Liver (tissue), 7 donors: ENCODE measurements at regions not wholly inside any gene's neighbourhood (a gene's known extent, or its start where the extent isn't known, plus 50 kb on each side); places are given as distances from the start of the nearest gene placed in this dataset.

Experiments
- DNase-seq: peaks from one replicate; pipeline ENCODE4 v3.0.0-alpha.2; 2017; ENCODE audit warnings: low spot score
- H3K27ac ChIP-seq, 2 donors: one replicate each; pipeline ENCODE4 v1.7.0; 2013; ENCODE audit warnings: inconsistent platforms in 2 of 2, low read length in 2 of 2, control low read depth in 1 of 2, low read depth in 1 of 2, mild to moderate bottlenecking in 1 of 2
- H3K27me3 ChIP-seq, 4 donors: one replicate each; pipeline versions ENCODE4 v1.6.1 to v1.7.0; 2013; ENCODE audit warnings: low read length in 3 of 4, inconsistent platforms in 1 of 4, mild to moderate bottlenecking in 1 of 4, moderate library complexity in 1 of 4; ENCODE audit not compliant: control insufficient read depth in 4 of 4, insufficient read depth in 4 of 4
- H3K36me3 ChIP-seq, 4 donors: one replicate each; pipeline versions ENCODE4 v1.6.1 to v1.7.0; 2013; ENCODE audit warnings: low read length in 3 of 4, mild to moderate bottlenecking in 3 of 4, low read depth in 1 of 4, moderate library complexity in 1 of 4; ENCODE audit not compliant: control insufficient read depth in 4 of 4, insufficient read depth in 3 of 4
- H3K4me1 ChIP-seq, 4 donors: one replicate each; pipeline versions ENCODE4 v1.6.1 to v1.7.0; 2013; ENCODE audit warnings: low read length in 3 of 4, mild to moderate bottlenecking in 3 of 4, moderate library complexity in 1 of 4; ENCODE audit not compliant: control insufficient read depth in 4 of 4, insufficient read depth in 4 of 4
- H3K4me3 ChIP-seq, 3 donors: one replicate each; pipeline versions ENCODE4 v1.6.1 to v1.7.0; 2013; ENCODE audit warnings: low read length in 3 of 3, control low read depth in 1 of 3, low read depth in 1 of 3, mild to moderate bottlenecking in 1 of 3
- H3K9ac ChIP-seq, 2 donors: one replicate each; pipeline ENCODE4 v1.7.0; 2013; ENCODE audit warnings: low read length in 2 of 2, mild to moderate bottlenecking in 2 of 2, moderate library complexity in 2 of 2, control low read depth in 1 of 2, low read depth in 1 of 2
- H3K9me3 ChIP-seq, 4 donors: one replicate each; pipeline versions ENCODE4 v1.6.1 to v1.7.0; 2013; ENCODE audit warnings: low read length in 3 of 4; ENCODE audit not compliant: control insufficient read depth in 4 of 4
- ATF3 ChIP-seq: IDR thresholded peaks from 2 replicates; pipeline ENCODE4 v1.6.1; 2016; ENCODE audit warnings: antibody characterized with exemption
- EGR1 ChIP-seq, 2 donors: IDR thresholded peaks; 2 replicates each; pipeline ENCODE4 v1.6.1; 2016 to 2018; ENCODE audit warnings: antibody characterized with exemption in 2 of 2, low read depth in 2 of 2
- FOXA1 ChIP-seq: IDR thresholded peaks from 2 replicates; pipeline ENCODE4 v1.6.1; 2016; ENCODE audit warnings: antibody characterized with exemption
- FOXA2 ChIP-seq: IDR thresholded peaks from 2 replicates; pipeline ENCODE4 v1.6.1; 2016; ENCODE audit warnings: antibody characterized with exemption
- GABPA ChIP-seq, 2 donors: IDR thresholded peaks in 1 of 2; conservative IDR thresholded peaks in 1 of 2; 2 replicates each; pipeline ENCODE4 v1.6.1; 2016; ENCODE audit warnings: antibody characterized with exemption in 2 of 2, mild to moderate bottlenecking in 1 of 2, moderate library complexity in 1 of 2
- HNF4A ChIP-seq, 2 donors: conservative IDR thresholded peaks; 2 replicates each; pipeline ENCODE4 v1.6.1; 2016; ENCODE audit warnings: antibody characterized with exemption in 2 of 2, mild to moderate bottlenecking in 2 of 2
- HNF4G ChIP-seq: IDR thresholded peaks from 2 replicates; pipeline ENCODE4 v1.6.1; 2016; ENCODE audit warnings: antibody characterized with exemption
- MAX ChIP-seq: IDR thresholded peaks from 2 replicates; pipeline ENCODE4 v1.6.1; 2016; ENCODE audit warnings: antibody characterized with exemption
- NR2F2 ChIP-seq: IDR thresholded peaks from 2 replicates; pipeline ENCODE4 v1.6.1; 2016; ENCODE audit warnings: antibody characterized with exemption
- RAD21 ChIP-seq, 2 donors: IDR thresholded peaks; 2 replicates each; pipeline ENCODE4 v1.6.1; 2016; ENCODE audit warnings: antibody characterized with exemption in 2 of 2, mild to moderate bottlenecking in 2 of 2
- REST ChIP-seq: IDR thresholded peaks from 2 replicates; pipeline ENCODE4 v1.6.1; 2016; ENCODE audit warnings: antibody characterized with exemption, mild to moderate bottlenecking
- RXRA ChIP-seq, 2 donors: IDR thresholded peaks; 2 replicates each; pipeline ENCODE4 v1.6.1; 2017 to 2018; ENCODE audit warnings: antibody characterized with exemption in 2 of 2, mild to moderate bottlenecking in 1 of 2
- SP1 ChIP-seq: IDR thresholded peaks from 2 replicates; pipeline ENCODE4 v1.6.1; 2018; ENCODE audit warnings: antibody characterized with exemption, mild to moderate bottlenecking
- TAF1 ChIP-seq: conservative IDR thresholded peaks from 2 replicates; pipeline ENCODE4 v1.6.1; 2016; ENCODE audit warnings: antibody characterized with exemption, mild to moderate bottlenecking
- YY1 ChIP-seq: IDR thresholded peaks from 2 replicates; pipeline ENCODE4 v1.6.1; 2016; ENCODE audit warnings: antibody characterized with exemption, mild to moderate bottlenecking
- WGBS: extraction: QIAGEN DNeasy Blood & Tissue Kit; methylation state at CpG from one replicate; pipeline ENCODE4 v1.1.7; 2013; 5-methylcytosine and 5-hydroxymethylcytosine counted together
- TF ChIP-seq, protein P1 (sequence below): IDR thresholded peaks from 2 replicates; pipeline ENCODE4 v1.6.1; 2016; ENCODE audit warnings: antibody characterized with exemption
- donor health status: healthy.
- donor health status: healthy.
- donor health status: healthy.
- donor health status: healthy.

GRCh38 chr11:131172011-131172410 is 198.4 kb upstream of the NTM start:
- DNase-seq = no peak
- Histone ChIP-seq H3K27me3 (no peaks in the 10 kb centered on the region), H3K4me3 (no peak overlapping the region), H3K36me3 (no peaks in the 10 kb centered on the region), H3K9ac (no peak overlapping the region), H3K4me1 (peaks cover 0 to 1% (median 0%) of the 10 kb centered on the region in 4 donors), H3K27ac (no peak overlapping the region), H3K9me3 (no peaks in the 10 kb centered on the region)
- WGBS = 44% methylated on average over 2 of the region's 2 CpGs
- TF ChIP-seq RXRA (IDR thresholded peaks at IDR 0.05) (no peak), NR2F2 (no peak), TAF1 (no peak), ATF3 (no peak), EGR1 (IDR thresholded peaks at IDR 0.05; ENCODE audit: low read depth in 2 of 2) (no peak), RAD21 (IDR thresholded peaks at IDR 0.05) (no peak)

DNA sequence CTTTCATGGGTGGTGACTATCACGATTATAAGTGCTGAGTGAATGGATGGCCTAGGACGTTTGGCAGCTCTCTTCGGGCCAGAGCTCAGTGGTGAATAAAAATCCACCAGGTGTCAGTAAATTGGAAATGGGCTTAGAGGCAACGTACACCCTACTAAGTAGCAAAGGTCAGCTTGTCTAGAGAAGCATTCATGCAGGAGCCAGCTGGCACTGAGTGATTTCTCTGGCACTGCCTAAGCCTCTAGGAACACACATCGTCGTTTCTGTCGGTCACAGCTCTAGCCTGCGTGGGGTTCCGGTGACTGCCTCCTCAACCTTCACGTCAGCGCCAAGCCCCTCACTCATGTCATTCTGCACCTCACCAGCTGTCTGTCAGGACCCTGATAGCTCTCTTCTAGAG is 192.4 kb upstream of the NTM start:
- no peaks in the 10 kb centered on the region for H3K9me3 ChIP-seq
- H3K36me3 ChIP-seq = no peaks in the 10 kb centered on the region
- no peak overlapping the region for H3K4me3 ChIP-seq
- TF ChIP-seq ATF3 = no peak
- no peak for TF ChIP-seq GABPA (IDR thresholded peaks at IDR 0.05 in 1 of 2, conservative IDR thresholded peaks at IDR 0.05 in 1 of 2)
- DNase-seq = no peak
- H3K9ac ChIP-seq = no peak overlapping the region
- WGBS = 48% methylated on average over 11 of the region's 11 CpGs
- no peaks in the 10 kb centered on the region for H3K27me3 ChIP-seq
- H3K4me1 ChIP-seq = peaks cover 0 to 3% (median under 1%) of the 10 kb centered on the region in 4 donors
- H3K27ac ChIP-seq = no peak overlapping the region

DNA sequence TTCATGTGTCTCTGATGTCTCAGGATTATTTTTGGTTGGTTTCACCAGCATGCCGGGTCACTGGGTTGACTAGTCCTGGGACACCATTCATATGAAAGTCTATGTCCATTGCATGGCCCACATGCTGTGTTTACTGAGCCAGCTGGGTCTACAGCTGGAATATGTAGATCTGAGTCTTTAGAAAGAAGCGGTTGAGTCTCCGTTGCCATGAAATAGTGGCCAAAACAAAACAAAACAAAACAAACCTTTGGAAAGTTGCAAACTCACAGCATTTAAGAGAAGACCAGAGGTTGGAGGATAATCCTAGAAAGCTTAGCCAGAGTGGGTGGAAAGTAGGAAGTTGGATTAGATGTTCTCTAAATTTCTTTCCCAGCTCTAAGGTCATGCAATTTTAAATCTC is 191.8 kb upstream of the NTM start:
- WGBS = 77% methylated on average over 3 of the region's 3 CpGs
- Histone ChIP-seq H3K9me3 (no peaks in the 10 kb centered on the region), H3K4me3 (no peak overlapping the region), H3K4me1 (peaks cover 0 to 3% (median under 1%) of the 10 kb centered on the region in 4 donors), H3K36me3 (no peaks in the 10 kb centered on the region), H3K27me3 (no peaks in the 10 kb centered on the region), H3K9ac (no peak overlapping the region), H3K27ac (no peak overlapping the region)
- DNase-seq = no peak
- no peak for TF ChIP-seq GABPA (IDR thresholded peaks at IDR 0.05 in 1 of 2, conservative IDR thresholded peaks at IDR 0.05 in 1 of 2)
- no peak for TF ChIP-seq FOXA1
- no peak for TF ChIP-seq SP1
- no peak for TF ChIP-seq MAX
- no peak for TF ChIP-seq HNF4A (conservative IDR thresholded peaks at IDR 0.05)
- no peak for TF ChIP-seq FOXA2
- no peak for TF ChIP-seq EGR1 (IDR thresholded peaks at IDR 0.05; ENCODE audit: low read depth in 2 of 2)
- no peak for TF ChIP-seq TAF1

DNA sequence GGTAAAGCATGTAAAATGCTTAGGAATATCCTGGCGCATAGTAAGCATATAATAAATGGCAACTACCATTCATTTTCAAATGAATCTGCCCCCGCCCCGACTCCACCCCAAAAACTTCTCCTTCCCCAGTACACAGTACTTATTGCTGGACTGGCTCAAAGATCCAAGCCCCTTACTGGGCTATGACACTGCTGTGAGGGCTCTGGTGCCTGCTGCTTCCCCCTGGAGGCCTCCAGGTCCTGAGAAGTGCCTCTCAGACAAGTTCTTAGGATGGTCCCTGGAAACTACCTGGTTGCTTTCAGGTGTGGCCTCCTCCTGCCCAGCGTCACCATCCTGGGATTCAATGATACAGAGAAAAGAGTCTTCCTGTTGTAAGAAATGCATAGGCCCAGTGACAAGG is 190.6 kb upstream of the NTM start:
- TF ChIP-seq TAF1 (no peak), YY1 (no peak), HNF4G (no peak), REST (no peak)
- TF ChIP-seq, protein P1, sequence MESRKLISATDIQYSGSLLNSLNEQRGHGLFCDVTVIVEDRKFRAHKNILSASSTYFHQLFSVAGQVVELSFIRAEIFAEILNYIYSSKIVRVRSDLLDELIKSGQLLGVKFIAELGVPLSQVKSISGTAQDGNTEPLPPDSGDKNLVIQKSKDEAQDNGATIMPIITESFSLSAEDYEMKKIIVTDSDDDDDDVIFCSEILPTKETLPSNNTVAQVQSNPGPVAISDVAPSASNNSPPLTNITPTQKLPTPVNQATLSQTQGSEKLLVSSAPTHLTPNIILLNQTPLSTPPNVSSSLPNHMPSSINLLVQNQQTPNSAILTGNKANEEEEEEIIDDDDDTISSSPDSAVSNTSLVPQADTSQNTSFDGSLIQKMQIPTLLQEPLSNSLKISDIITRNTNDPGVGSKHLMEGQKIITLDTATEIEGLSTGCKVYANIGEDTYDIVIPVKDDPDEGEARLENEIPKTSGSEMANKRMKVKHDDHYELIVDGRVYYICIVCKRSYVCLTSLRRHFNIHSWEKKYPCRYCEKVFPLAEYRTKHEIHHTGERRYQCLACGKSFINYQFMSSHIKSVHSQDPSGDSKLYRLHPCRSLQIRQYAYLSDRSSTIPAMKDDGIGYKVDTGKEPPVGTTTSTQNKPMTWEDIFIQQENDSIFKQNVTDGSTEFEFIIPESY = no peak
- no peak for DNase-seq
- no peak overlapping the region for H3K27ac ChIP-seq
- peaks cover 0 to 3% (median under 1%) of the 10 kb centered on the region in 4 donors for H3K4me1 ChIP-seq
- H3K27me3 ChIP-seq = no peaks in the 10 kb centered on the region
- H3K9me3 ChIP-seq = no peaks in the 10 kb centered on the region
- no peak overlapping the region for H3K9ac ChIP-seq
- WGBS = 64% methylated on average over 4 of the region's 4 CpGs
- no peak overlapping the region for H3K4me3 ChIP-seq
- H3K36me3 ChIP-seq = no peaks in the 10 kb centered on the region
